H1 (cell line): ENCODE measurements at regions not wholly inside any gene's neighbourhood (a gene's known extent, or its start where the extent isn't known, plus 50 kb on each side); places are given as distances from the start of the nearest gene placed in this dataset.

Source experiments
- BRCA1 ChIP-seq: IDR thresholded peaks from 2 replicates; pipeline ENCODE4 v1.6.1; 2012; ENCODE audit warnings: low read depth, low read length, improper control_type of control experiment
- CBX5 ChIP-seq: fragments of 300-800, 300-1000 bp; sonication (generic); IDR thresholded peaks from 2 replicates; pipeline ENCODE4 v1.7.1; 2016; ENCODE audit warnings: antibody characterized with exemption, low read length, low read depth
- GABPA ChIP-seq: IDR thresholded peaks from 2 replicates; pipeline ENCODE4 v1.6.1; 2011; ENCODE audit warnings: mild to moderate bottlenecking, low read length, moderate library complexity, borderline replicate concordance; ENCODE audit not compliant: insufficient read depth
- NANOG ChIP-seq: IDR thresholded peaks from 2 replicates; pipeline ENCODE4 v1.6.1; 2011; ENCODE audit warnings: low read length, low read depth, mild to moderate bottlenecking, inconsistent platforms; ENCODE audit not compliant: insufficient read depth, poor library complexity, severe bottlenecking
- POU5F1 ChIP-seq: IDR thresholded peaks from 2 replicates; pipeline ENCODE4 v1.6.1; 2011; ENCODE audit warnings: low read depth, mild to moderate bottlenecking, low read length, moderate library complexity
- SIN3A ChIP-seq, 2 experiments: IDR thresholded peaks in 1 of 2; conservative IDR thresholded peaks in 1 of 2; 2 replicates each; pipeline ENCODE4 v1.6.1; 2011 to 2012; ENCODE audit warnings: low read length in 2 of 2, improper control_type of control experiment in 1 of 2, low read depth in 1 of 2, mild to moderate bottlenecking in 1 of 2
- TF ChIP-seq, protein P1 (sequence below): fragments of 300-600 bp; sonication (generic); IDR thresholded peaks from 2 replicates; pipeline ENCODE4 v1.7.1; 2012; ENCODE audit warnings: low read length, moderate library complexity, mild to moderate bottlenecking, inconsistent platforms; ENCODE audit not compliant: insufficient replicate concordance

DNA sequence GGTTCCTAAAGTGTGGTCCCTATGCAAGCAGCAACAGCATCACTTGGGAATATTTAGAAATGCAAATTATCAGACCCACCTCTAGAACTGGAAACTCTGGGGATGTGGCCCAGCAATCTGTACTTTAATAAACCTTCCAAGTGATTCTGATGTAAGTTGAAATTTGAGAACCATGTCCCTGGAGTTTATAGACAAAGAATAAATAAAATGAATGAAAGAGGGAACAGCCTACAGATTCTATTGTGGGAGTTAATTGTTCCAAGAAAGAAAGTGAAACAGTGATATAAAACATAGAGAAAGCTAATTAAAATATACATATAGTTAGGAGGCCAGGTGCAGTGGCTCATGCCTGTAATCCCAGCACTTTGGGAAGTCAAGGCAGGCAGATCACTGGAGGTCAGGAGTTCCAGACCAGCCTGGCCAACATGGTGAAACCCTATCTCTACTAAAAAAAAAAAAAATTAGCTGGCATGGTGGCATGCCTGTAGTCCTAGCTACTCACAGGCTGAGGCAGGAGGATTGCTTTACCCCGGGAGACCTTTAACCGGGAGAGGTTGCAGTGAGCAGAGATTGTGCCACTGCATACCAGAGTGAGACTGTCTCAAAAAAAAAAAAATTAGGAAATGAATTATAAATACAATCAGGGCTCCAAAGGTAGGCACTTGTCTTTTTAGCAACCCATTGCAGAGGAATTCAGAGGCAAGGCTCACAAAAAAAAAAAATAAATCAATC, 507.5 kb downstream of the NAV3 start (continued):
- TF ChIP-seq CBX5 (no peak), GABPA (no peak), BRCA1 (no peak), POU5F1 (no peak), NANOG (no peak), SIN3A (conservative IDR thresholded peaks at IDR 0.05 in 1 of 2, IDR thresholded peaks at IDR 0.05 in 1 of 2; ENCODE audit: low read depth in 1 of 2, low read length in 2 of 2) (no peak)
- TF ChIP-seq, protein P1, sequence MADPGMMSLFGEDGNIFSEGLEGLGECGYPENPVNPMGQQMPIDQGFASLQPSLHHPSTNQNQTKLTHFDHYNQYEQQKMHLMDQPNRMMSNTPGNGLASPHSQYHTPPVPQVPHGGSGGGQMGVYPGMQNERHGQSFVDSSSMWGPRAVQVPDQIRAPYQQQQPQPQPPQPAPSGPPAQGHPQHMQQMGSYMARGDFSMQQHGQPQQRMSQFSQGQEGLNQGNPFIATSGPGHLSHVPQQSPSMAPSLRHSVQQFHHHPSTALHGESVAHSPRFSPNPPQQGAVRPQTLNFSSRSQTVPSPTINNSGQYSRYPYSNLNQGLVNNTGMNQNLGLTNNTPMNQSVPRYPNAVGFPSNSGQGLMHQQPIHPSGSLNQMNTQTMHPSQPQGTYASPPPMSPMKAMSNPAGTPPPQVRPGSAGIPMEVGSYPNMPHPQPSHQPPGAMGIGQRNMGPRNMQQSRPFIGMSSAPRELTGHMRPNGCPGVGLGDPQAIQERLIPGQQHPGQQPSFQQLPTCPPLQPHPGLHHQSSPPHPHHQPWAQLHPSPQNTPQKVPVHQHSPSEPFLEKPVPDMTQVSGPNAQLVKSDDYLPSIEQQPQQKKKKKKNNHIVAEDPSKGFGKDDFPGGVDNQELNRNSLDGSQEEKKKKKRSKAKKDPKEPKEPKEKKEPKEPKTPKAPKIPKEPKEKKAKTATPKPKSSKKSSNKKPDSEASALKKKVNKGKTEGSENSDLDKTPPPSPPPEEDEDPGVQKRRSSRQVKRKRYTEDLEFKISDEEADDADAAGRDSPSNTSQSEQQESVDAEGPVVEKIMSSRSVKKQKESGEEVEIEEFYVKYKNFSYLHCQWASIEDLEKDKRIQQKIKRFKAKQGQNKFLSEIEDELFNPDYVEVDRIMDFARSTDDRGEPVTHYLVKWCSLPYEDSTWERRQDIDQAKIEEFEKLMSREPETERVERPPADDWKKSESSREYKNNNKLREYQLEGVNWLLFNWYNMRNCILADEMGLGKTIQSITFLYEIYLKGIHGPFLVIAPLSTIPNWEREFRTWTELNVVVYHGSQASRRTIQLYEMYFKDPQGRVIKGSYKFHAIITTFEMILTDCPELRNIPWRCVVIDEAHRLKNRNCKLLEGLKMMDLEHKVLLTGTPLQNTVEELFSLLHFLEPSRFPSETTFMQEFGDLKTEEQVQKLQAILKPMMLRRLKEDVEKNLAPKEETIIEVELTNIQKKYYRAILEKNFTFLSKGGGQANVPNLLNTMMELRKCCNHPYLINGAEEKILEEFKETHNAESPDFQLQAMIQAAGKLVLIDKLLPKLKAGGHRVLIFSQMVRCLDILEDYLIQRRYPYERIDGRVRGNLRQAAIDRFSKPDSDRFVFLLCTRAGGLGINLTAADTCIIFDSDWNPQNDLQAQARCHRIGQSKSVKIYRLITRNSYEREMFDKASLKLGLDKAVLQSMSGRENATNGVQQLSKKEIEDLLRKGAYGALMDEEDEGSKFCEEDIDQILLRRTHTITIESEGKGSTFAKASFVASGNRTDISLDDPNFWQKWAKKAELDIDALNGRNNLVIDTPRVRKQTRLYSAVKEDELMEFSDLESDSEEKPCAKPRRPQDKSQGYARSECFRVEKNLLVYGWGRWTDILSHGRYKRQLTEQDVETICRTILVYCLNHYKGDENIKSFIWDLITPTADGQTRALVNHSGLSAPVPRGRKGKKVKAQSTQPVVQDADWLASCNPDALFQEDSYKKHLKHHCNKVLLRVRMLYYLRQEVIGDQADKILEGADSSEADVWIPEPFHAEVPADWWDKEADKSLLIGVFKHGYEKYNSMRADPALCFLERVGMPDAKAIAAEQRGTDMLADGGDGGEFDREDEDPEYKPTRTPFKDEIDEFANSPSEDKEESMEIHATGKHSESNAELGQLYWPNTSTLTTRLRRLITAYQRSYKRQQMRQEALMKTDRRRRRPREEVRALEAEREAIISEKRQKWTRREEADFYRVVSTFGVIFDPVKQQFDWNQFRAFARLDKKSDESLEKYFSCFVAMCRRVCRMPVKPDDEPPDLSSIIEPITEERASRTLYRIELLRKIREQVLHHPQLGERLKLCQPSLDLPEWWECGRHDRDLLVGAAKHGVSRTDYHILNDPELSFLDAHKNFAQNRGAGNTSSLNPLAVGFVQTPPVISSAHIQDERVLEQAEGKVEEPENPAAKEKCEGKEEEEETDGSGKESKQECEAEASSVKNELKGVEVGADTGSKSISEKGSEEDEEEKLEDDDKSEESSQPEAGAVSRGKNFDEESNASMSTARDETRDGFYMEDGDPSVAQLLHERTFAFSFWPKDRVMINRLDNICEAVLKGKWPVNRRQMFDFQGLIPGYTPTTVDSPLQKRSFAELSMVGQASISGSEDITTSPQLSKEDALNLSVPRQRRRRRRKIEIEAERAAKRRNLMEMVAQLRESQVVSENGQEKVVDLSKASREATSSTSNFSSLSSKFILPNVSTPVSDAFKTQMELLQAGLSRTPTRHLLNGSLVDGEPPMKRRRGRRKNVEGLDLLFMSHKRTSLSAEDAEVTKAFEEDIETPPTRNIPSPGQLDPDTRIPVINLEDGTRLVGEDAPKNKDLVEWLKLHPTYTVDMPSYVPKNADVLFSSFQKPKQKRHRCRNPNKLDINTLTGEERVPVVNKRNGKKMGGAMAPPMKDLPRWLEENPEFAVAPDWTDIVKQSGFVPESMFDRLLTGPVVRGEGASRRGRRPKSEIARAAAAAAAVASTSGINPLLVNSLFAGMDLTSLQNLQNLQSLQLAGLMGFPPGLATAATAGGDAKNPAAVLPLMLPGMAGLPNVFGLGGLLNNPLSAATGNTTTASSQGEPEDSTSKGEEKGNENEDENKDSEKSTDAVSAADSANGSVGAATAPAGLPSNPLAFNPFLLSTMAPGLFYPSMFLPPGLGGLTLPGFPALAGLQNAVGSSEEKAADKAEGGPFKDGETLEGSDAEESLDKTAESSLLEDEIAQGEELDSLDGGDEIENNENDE, result no peak
